GM18508 (cell line): ENCODE measurements at regions not wholly inside any gene's neighbourhood (a gene's known extent, or its start where the extent isn't known, plus 50 kb on each side); places are given as distances from the start of the nearest gene placed in this dataset.

Experiments
- ATAC-seq: cut with Tn5 transposase; IDR thresholded peaks from one replicate; pipeline ENCODE4 v1.9.1; 2021; ENCODE audit warnings: moderate number of reproducible peaks; ENCODE audit not compliant: insufficient read depth, unreplicated experiment

DNA sequence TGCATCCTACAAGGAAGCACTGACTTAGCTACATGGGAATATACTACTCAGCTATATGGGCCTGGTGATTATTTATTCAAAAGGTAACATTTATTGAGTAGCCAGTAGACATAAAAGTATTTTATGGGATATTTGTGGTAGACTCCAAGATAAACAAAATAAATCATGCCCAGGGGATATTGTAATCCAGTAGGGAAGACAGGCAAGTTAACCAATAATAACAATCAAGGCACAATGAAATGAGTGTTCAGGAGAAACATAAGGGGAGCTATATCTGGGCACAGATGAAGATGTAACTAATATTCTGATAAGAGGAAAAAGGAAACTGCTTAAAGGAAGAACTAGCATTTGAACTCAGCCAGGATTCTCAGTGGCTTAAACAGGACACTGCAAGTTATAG lies 161.4 kb upstream of the MTNR1B start:
- no peak for ATAC-seq

DNA sequence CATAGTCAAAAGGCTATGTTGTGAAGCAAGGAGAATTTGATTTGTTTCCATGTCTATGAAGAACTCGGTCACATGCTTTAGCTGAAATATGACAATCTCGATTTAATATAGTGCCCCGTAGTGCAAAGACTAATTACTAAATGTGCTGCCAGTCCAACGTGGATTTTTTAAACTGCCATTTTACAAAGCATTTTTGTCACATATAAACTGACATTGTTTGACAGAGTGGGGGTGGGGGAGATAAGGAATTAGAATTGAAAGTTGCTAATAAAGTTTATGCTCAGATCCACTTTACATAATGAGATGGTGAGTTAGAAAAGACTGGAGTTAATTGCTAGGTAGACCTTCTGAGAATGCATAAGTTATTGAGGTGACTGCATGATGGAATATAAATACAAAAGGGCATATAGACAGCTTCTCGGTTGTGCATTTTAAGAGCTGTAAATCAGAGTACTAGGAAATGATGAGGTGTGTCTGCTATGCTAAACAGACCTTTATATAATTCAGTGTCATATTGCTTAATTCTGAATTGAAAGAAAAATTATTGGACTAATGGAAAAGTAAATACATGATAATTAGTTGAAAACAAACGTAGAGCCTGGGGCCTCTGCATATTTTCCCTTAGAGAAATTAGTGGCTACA lies 158.9 kb upstream of the MTNR1B start:
- no peak for ATAC-seq

DNA sequence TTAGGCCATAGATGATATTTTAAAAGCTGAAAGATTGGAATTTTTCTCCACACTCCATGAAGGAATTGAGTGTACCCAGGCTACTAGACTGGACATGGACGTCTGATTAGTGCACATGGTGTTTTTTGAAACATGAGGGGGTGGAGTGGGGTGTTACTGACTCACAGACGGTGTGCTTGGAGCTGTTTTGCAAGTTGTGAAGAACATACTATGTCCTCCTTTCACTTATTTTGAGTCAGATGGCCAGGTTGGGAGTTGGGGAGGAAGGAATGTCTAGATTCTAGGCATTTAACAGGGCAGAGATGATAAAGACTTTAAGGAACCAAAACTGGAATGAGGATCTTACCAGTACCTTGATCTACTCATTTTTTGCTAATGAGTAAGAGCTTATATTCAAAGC lies 158.1 kb upstream of the MTNR1B start:
- ATAC-seq = no peak

DNA sequence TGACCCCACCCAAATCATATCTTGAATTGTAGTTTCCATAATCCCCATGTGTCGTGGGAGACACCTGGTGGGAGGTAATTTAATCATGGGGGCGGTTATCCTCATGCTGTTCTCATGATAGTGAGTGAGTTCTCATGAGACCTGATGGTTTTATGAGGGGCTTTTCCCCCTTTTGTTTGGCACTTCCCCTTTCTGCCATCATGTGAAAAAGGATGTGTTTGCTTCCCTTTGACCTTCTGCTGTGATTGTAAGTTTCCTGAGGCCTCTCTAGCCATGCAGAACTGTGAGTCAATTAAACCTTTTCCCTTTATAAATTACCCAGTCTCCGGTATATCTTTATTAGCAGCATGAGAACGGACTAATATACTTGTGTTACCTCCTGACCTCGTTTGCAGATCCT lies 156.6 kb upstream of the MTNR1B start:
- ATAC-seq = no peak

- ATAC-seq = no peak
Observed at GRCh38 chr11:92819830-92820229, 149.6 kb upstream of the MTNR1B start.

DNA sequence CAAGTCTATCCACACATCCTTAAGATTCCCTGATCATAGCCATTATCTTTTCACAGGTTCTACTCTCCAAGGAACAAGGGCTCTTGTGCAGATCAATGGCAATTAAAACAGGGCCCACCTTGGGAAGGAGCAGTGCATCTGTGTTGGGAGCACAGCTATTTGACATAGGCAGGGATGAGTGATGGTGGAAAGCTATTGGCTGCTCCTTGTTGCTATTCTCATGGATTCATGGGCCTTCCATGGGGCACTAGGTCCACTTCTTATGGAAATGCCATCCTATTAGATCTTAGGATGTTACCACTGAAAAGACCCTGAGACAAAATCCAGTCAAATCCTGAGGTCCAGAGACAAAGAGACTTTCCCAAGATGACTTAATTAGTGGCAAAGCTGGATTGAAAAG lies 148.6 kb upstream of the MTNR1B start:
- ATAC-seq = no peak

DNA sequence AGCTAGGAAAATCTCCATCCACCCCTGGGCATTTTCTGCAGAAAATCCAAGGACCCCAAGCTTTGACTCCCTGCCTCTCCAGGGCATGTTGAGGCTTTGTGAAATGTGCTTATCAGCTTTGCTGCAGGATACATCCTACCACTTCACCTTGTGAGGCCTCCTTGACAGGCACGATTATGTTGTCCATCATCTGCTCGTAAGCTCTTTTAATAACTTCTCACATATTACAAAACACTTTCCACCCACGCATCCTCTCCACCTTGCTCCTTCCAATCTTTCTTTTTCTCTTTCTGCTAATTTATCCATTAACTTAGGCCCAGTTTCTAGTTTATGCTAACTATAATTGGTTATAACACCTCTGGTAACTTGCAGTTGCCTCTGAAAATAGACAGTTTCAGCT lies 147.0 kb upstream of the MTNR1B start:
- ATAC-seq = no peak

GRCh38 chr11:92826136-92826535 lies 143.3 kb upstream of the MTNR1B start:
- no peak for ATAC-seq

DNA sequence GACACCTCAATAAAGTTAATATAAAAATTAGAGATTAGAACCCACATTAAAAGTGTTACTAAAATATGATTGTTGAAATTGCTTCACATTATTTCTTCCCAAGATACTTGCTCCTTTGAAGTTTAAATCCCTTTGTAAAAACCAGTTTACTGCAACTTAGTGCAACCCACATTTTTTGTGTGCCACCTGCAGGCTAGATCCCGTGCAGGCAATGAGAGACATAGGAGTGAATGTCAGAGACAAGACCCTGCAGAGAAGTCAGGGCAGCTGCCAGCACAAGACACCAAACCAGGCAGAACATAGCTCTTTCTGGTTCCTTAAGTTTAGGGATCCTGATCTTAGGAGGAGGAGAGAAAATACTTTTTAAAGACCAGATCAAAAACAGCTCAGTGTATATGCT lies 142.8 kb upstream of the MTNR1B start:
- ATAC-seq = no peak

GRCh38 chr11:92827132-92827531 lies 142.3 kb upstream of the MTNR1B start:
- ATAC-seq = no peak

DNA sequence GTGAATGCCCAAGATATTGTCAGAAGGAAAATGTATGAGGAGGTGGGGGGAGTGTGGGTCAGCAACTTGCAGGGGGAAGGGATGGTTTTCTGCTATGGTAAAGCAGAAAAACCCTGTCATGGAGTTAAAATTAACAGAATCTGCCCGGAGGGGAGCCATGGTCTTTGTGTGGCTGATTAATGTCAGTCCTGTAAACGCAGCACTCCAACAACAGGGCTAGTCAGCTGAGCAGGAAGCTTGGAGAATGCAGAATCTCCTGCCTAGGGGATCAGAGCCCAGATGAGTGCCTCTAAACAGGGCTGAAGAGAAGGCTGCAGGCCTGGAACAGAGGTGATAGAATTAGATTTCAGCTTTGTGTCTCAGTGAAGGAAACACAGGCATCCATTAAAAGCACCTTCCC lies 140.9 kb upstream of the MTNR1B start:
- ATAC-seq = no peak

- no peak for ATAC-seq
Observed at GRCh38 chr11:92829121-92829520, 140.3 kb upstream of the MTNR1B start.

DNA sequence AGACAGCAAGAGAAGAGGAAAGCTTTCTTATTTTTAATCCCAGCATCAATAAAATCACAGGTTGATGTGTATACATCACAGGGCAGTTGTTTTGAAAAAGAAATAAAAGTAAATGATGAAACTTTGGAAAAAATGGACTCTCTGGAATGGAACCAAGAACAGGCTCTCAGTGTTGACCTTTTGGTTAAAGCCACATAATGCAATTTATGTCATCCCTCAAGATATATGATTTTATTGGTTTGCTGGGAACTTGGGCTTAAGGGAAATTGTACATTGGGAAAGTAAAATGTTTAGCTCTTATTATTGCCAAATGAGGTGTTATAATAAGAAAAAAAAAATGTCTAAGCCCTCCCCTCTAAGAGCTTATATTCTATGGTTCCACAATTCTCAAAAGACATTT lies 139.8 kb upstream of the MTNR1B start:
- ATAC-seq = no peak

DNA sequence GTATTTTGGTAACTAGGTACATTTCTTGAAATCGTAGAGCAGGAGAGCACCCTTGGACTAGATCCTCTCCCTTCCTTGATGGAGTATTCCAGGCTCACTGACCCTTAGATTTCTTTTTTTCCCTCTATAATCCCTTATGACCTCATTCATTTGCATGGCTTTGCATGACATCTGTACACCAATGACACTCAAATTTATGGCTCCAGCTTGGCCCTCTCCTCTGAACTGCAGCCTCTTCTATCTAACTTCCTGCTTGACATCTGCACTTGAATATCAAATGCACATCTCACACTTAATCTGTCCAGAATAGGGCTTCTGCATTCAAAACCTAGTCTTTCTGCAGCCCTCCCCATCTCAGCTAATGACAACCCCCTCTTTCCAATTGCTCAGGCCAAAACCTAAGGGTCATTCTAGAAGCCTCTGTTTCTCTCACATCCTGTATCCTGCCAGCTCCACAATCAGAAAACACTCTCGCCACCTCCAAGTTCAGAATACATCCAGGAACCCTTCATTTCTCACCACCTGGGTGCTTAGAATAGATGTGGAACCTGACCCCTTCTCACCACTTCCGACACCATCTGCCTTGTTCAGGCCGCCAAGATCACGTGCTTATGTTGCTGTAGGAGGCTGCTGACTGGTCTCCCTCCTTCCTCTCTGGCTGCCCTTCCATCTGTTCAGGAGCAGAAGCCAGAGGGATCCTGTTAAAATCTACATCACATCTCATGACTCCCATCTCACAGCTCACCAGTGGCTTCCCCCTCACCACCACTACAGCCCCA lies 138.9 kb upstream of the MTNR1B start:
- ATAC-seq = peak; percentile 87

DNA sequence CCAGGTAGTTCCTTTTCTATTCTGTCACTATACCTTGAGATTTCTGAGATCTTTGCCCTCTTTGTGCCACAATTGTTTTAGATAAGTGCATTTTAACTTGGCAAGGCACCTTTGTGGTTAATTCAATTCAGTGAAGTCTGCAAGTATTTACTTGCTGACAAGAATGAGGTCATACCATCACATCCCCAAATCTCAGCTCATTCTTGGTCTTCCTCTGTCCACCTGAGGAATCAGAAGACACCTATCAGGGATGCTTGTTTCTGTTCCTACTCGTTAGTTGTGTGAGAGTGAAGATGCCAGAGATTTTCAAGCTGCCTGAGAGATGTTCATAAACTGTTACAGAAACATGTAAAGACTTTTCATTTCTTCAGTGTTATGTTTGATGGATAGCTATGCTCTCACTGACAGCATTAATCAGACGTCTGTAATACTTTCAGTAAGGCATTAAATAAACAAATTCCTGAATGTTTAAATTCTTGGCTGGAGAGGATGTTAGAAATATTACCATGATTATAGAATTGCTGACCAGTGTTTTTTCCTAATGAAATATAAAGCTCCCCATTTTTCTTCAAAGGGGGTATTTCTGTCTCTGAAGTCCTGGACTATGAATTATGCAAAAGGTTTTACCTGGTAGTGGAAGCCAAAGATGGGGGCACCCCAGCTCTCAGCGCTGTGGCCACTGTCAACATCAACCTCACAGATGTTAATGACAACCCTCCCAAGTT lies 135.0 kb upstream of the MTNR1B start:
- ATAC-seq = no peak

DNA sequence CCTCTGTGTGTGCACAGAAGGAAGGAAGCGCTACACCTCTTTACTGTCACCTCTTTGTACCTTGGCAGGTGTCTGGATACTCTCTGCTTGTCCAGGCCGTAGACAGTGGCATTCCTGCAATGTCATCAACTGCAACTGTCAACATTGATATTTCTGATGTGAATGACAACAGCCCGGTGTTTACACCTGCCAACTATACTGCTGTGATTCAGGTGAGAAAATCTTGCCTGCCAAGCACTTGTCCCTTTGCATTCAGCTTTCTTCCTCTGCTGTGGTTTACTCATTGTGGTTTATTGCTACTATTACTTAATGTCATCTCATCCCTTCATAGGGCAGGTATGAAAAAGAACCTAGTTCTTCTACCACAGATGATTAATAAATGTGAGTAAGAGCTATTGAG lies 131.9 kb upstream of the MTNR1B start:
- ATAC-seq = no peak

DNA sequence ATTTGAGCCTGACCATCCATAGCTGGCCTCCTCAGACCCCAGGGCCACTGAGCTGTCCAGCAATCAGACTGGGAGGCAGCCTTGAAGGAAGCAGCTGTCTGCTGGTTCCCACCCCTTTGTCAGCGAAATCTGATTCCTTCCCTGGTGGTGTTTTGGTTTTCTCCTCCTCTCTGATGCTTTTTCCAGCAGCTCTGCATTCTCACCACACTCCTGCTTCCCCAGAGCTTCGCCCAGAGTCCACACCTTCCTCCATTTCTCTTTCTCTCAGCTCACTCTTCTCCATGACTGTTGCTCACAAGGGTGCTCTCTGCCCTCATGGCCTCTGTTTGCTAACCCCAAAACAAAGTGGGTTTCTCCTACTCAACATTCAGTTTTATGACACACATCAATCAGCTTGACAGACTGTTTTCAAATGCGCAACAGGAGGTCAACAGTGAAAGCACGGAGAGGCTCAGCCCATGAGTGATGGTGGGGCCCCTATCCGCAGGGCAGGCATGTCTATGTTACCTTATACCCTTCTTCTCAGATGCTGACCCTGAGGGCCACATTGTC lies 130.6 kb upstream of the MTNR1B start:
- ATAC-seq = no peak

DNA sequence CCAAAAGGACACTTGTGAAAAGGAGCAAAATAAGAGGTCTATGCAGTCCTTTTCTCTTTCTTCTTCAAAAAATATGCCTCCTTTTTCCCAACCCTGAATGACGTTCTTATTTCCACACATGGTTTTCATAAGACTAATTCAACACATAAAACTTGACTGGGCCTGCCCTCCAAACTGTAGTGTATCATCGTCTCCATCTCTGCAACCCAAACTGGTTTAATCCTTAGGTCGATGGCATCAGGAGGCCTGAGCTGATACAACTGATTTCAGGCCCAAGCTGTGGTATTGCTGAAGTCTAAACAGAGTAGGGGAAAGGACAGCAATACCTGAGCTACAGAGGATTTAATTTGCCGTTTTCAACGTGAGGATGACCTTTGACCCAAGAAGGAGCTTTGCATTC lies 130.0 kb upstream of the MTNR1B start:
- no peak for ATAC-seq

GRCh38 chr11:92841719-92842118 lies 127.7 kb upstream of the MTNR1B start:
- ATAC-seq = no peak

- ATAC-seq = no peak
Observed at GRCh38 chr11:92843455-92843854, 126.0 kb upstream of the MTNR1B start.

DNA sequence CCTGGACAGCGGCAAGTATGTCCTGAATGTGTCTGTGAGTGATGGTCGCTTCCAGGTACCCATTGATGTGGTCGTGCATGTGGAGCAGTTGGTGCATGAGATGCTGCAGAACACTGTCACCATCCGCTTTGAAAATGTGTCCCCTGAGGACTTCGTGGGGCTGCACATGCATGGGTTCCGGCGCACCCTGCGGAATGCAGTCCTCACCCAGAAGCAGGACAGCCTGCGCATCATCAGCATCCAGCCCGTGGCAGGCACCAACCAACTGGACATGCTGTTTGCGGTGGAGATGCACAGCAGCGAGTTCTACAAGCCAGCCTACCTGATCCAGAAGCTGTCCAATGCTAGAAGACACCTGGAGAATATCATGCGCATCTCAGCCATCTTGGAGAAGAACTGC lies 125.3 kb upstream of the MTNR1B start:
- ATAC-seq = no peak
